GM23338 (cell line): ENCODE measurements at regions not wholly inside any gene's neighbourhood (a gene's known extent, or its start where the extent isn't known, plus 50 kb on each side); places are given as distances from the start of the nearest gene placed in this dataset.
A peak's percentile ranks its signal among the peaks of the same experiment; 100 is the strongest.

Experiments used
- ATAC-seq: fragments of 200-7000 bp; cut with Tn5 transposase; 3 replicates; pipeline ENCODE4 v1.9.1; 2020
- DNase-seq: peaks from one replicate; pipeline ENCODE4 v3.0.0-alpha.2; 2015; ENCODE audit warnings: low spot score
- H2AFZ ChIP-seq: fragments of 200-600 bp; sonication (generic); 2 replicates; pipeline ENCODE4 v1.8.0; 2016; ENCODE audit warnings: antibody characterized with exemption, mild to moderate bottlenecking, moderate library complexity
- H3F3A ChIP-seq: fragments of 200-600 bp; sonication (generic); replicated peaks from 2 replicates; pipeline ENCODE4 v1.8.0; 2017; ENCODE audit warnings: antibody characterized with exemption, mixed run types, low read depth
- H3K27ac ChIP-seq: fragments of 200-600 bp; sonication (generic); 2 replicates; pipeline ENCODE4 v1.6.1; 2016; ENCODE audit warnings: low read depth
- H3K27me3 ChIP-seq: fragments of 200-600 bp; sonication (generic); 2 replicates; pipeline ENCODE4 v1.8.0; 2016; ENCODE audit warnings: mild to moderate bottlenecking, mixed run types, moderate library complexity; ENCODE audit not compliant: insufficient read depth
- H3K36me3 ChIP-seq: fragments of 200-600 bp; sonication (generic); 2 replicates; pipeline ENCODE4 v1.8.0; 2016; ENCODE audit warnings: mild to moderate bottlenecking; ENCODE audit not compliant: insufficient read depth
- H3K4me1 ChIP-seq: fragments of 200-600 bp; sonication (generic); 2 replicates; pipeline ENCODE4 v1.8.0; 2016; ENCODE audit warnings: mild to moderate bottlenecking, moderate library complexity; ENCODE audit not compliant: insufficient read depth
- H3K4me2 ChIP-seq: fragments of 200-600 bp; sonication (generic); 2 replicates; pipeline ENCODE4 v1.7.1; 2017; ENCODE audit warnings: mixed run types
- H3K4me3 ChIP-seq: fragments of 200-600 bp; sonication (generic); 2 replicates; pipeline ENCODE4 v1.6.1; 2016; ENCODE audit warnings: mixed run types
- H3K79me2 ChIP-seq: fragments of 200-600 bp; sonication (generic); replicated peaks from 2 replicates; pipeline ENCODE4 v1.8.0; 2017; ENCODE audit warnings: mild to moderate bottlenecking; ENCODE audit not compliant: insufficient read depth
- H3K9me2 ChIP-seq: fragments of 200-600 bp; sonication (generic); 2 replicates; pipeline ENCODE4 v1.8.0; 2017; ENCODE audit not compliant: insufficient read depth
- H4K20me1 ChIP-seq: fragments of 200-600 bp; sonication (generic); replicated peaks from 2 replicates; pipeline ENCODE4 v1.8.0; 2017; ENCODE audit warnings: mild to moderate bottlenecking; ENCODE audit not compliant: insufficient read depth
- H3K27ac Mint-ChIP-seq: 2 replicates; pipeline ENCODE4 v1.8.0; 2020; ENCODE audit warnings: inconsistent platforms, mild to moderate bottlenecking, moderate library complexity, mixed read lengths
- H3K27me3 Mint-ChIP-seq: 3 replicates; pipeline ENCODE4 v1.8.0; 2022; ENCODE audit warnings: low read depth, mild to moderate bottlenecking, moderate library complexity, mixed read lengths, inconsistent platforms; ENCODE audit not compliant: insufficient read depth, poor library complexity
- H3K36me3 Mint-ChIP-seq: 3 replicates; pipeline ENCODE4 v1.8.0; 2021; ENCODE audit warnings: low read depth, mild to moderate bottlenecking, inconsistent platforms, moderate library complexity, mixed read lengths
- H3K4me1 Mint-ChIP-seq: 3 replicates; pipeline ENCODE4 v1.8.0; 2020; ENCODE audit warnings: mild to moderate bottlenecking, inconsistent platforms, mixed read lengths
- H3K4me3 Mint-ChIP-seq: 3 replicates; pipeline ENCODE4 v1.8.0; 2021; ENCODE audit warnings: moderate library complexity, mild to moderate bottlenecking, inconsistent platforms, mixed read lengths
- H3K9me3 Mint-ChIP-seq: 3 replicates; pipeline ENCODE4 v1.8.0; 2020; ENCODE audit warnings: moderate library complexity, mild to moderate bottlenecking, inconsistent platforms, mixed read lengths
- CREB1 ChIP-seq: fragments of 250-450 bp; sonication (Bioruptor Pico); IDR thresholded peaks from 2 replicates; pipeline ENCODE4 v1.5.0; 2020; ENCODE audit warnings: low read depth, mild to moderate bottlenecking, moderate library complexity
- EZH2 ChIP-seq: fragments of 200-600 bp; sonication (generic); IDR thresholded peaks from one replicate; pipeline ENCODE4 v1.8.0; 2017; ENCODE audit warnings: antibody characterized with exemption, mild to moderate bottlenecking, low read depth; ENCODE audit not compliant: unreplicated experiment
- EZH2phosphoT487 ChIP-seq: fragments of 200-600 bp; sonication (generic); IDR thresholded peaks from one replicate; pipeline ENCODE4 v1.8.1; 2018; ENCODE audit warnings: antibody characterized with exemption; ENCODE audit not compliant: unreplicated experiment
- JUNB ChIP-seq: IDR thresholded peaks from one replicate; pipeline ENCODE4 v1.6.1; 2016; ENCODE audit warnings: antibody characterized with exemption; ENCODE audit not compliant: unreplicated experiment
- NANOG ChIP-seq: IDR thresholded peaks from 2 replicates; pipeline ENCODE4 v1.6.1; 2016; ENCODE audit warnings: antibody characterized with exemption, borderline replicate concordance
- POLR2AphosphoS5 ChIP-seq: IDR thresholded peaks from 2 replicates; pipeline ENCODE4 v1.6.1; 2016; ENCODE audit warnings: antibody characterized with exemption, low read depth
- STAT1 ChIP-seq: IDR thresholded peaks from one replicate; pipeline ENCODE4 v1.6.1; 2016; ENCODE audit warnings: antibody characterized with exemption; ENCODE audit not compliant: unreplicated experiment
- ZNF114 ChIP-seq: fragments of 250-450 bp; sonication (Bioruptor Pico); IDR thresholded peaks from 2 replicates; pipeline ENCODE4 v1.5.0; 2020; ENCODE audit warnings: mild to moderate bottlenecking, moderate library complexity
- ZNF331 ChIP-seq: fragments of 250-450 bp; sonication (Bioruptor Pico); IDR thresholded peaks from 2 replicates; pipeline ENCODE4 v1.5.0; 2020; ENCODE audit warnings: low read depth, mild to moderate bottlenecking, moderate library complexity
- TF ChIP-seq, protein P1 (sequence below): fragments of 250-450 bp; sonication (Bioruptor Pico); IDR thresholded peaks from 2 replicates; pipeline ENCODE4 v1.5.0; 2020; ENCODE audit warnings: mild to moderate bottlenecking, moderate library complexity
- TF ChIP-seq, protein P2 (sequence below): IDR thresholded peaks from 2 replicates; pipeline ENCODE4 v1.6.1; 2016; ENCODE audit warnings: antibody characterized with exemption
- TF ChIP-seq, protein P3 (sequence below), 2 experiments: fragments of 200-600 bp in 1 of 2; sonication (generic) in 1 of 2; conservative IDR thresholded peaks; 2 replicates each; pipeline versions ENCODE4 v1.5.1 to v1.6.1; 2016 to 2017; ENCODE audit warnings: antibody characterized with exemption in 2 of 2, low read depth in 2 of 2, mild to moderate bottlenecking in 2 of 2, moderate library complexity in 1 of 2
- TF ChIP-seq, protein P4 (sequence below): IDR thresholded peaks from one replicate; pipeline ENCODE4 v1.6.1; 2018; ENCODE audit warnings: antibody characterized with exemption; ENCODE audit not compliant: unreplicated experiment

DNA sequence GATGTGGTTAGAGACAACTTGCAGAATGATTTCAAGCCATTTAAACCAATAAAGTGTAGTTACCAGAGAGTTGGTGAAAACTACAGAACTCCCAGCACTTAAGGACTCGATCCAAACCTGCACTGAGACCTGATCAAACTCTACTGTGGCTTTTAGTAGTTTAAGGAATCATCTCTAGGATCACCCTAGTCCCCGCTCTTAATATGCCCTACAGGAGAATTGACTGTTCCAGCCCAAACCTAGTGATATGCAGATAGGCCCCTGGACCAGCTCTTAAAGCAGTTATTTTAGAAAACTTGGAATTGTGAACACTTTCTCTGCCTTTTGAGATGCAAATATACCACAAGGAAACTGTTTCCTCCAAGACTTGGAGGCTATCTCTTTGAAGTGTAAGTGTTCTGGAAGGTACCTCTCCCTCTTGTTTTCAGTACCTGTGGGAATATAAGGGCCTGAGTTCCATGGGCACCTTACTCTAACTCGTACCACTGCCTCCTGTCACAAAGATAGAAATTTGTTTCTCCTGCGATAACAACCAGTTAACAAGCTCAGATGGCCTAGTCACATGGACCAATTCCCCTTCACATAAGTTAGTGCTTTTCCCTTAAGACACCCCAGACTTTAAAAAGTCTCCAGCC lies 1367.2 kb upstream of the SLC39A10 start:
- H3K9me3 Mint-ChIP-seq: no peaks in the 10 kb centered on the region
- H3K36me3 Mint-ChIP-seq: no peaks in the 10 kb centered on the region
- DNase-seq (peak; percentile 31), ATAC-seq (peak; percentile 63)
- peak overlapping the region; percentile 23; the same call in 1 of the 2 replicates for H2AFZ ChIP-seq
- no peaks in the 10 kb centered on the region for H3K27me3 ChIP-seq
- H3K4me1 ChIP-seq: peaks cover 18% of the 10 kb centered on the region
- TF ChIP-seq, protein P1, sequence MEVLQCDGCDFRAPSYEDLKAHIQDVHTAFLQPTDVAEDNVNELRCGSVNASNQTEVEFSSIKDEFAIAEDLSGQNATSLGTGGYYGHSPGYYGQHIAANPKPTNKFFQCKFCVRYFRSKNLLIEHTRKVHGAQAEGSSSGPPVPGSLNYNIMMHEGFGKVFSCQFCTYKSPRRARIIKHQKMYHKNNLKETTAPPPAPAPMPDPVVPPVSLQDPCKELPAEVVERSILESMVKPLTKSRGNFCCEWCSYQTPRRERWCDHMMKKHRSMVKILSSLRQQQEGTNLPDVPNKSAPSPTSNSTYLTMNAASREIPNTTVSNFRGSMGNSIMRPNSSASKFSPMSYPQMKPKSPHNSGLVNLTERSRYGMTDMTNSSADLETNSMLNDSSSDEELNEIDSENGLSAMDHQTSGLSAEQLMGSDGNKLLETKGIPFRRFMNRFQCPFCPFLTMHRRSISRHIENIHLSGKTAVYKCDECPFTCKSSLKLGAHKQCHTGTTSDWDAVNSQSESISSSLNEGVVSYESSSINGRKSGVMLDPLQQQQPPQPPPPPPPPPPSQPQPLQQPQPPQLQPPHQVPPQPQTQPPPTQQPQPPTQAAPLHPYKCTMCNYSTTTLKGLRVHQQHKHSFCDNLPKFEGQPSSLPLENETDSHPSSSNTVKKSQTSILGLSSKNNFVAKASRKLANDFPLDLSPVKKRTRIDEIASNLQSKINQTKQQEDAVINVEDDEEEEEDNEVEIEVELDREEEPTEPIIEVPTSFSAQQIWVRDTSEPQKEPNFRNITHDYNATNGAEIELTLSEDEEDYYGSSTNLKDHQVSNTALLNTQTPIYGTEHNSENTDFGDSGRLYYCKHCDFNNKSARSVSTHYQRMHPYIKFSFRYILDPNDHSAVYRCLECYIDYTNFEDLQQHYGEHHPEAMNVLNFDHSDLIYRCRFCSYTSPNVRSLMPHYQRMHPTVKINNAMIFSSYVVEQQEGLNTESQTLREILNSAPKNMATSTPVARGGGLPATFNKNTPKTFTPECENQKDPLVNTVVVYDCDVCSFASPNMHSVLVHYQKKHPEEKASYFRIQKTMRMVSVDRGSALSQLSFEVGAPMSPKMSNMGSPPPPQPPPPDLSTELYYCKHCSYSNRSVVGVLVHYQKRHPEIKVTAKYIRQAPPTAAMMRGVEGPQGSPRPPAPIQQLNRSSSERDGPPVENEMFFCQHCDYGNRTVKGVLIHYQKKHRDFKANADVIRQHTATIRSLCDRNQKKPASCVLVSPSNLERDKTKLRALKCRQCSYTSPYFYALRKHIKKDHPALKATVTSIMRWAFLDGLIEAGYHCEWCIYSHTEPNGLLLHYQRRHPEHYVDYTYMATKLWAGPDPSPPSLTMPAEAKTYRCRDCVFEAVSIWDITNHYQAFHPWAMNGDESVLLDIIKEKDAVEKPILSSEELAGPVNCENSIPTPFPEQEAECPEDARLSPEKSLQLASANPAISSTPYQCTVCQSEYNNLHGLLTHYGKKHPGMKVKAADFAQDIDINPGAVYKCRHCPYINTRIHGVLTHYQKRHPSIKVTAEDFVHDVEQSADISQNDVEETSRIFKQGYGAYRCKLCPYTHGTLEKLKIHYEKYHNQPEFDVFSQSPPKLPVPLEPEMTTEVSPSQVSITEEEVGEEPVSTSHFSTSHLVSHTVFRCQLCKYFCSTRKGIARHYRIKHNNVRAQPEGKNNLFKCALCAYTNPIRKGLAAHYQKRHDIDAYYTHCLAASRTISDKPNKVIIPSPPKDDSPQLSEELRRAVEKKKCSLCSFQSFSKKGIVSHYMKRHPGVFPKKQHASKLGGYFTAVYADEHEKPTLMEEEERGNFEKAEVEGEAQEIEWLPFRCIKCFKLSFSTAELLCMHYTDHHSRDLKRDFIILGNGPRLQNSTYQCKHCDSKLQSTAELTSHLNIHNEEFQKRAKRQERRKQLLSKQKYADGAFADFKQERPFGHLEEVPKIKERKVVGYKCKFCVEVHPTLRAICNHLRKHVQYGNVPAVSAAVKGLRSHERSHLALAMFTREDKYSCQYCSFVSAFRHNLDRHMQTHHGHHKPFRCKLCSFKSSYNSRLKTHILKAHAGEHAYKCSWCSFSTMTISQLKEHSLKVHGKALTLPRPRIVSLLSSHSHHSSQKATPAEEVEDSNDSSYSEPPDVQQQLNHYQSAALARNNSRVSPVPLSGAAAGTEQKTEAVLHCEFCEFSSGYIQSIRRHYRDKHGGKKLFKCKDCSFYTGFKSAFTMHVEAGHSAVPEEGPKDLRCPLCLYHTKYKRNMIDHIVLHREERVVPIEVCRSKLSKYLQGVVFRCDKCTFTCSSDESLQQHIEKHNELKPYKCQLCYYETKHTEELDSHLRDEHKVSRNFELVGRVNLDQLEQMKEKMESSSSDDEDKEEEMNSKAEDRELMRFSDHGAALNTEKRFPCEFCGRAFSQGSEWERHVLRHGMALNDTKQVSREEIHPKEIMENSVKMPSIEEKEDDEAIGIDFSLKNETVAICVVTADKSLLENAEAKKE (CRISPR knock-in tag): no peak
- TF ChIP-seq NANOG (no peak), POLR2AphosphoS5 (no peak), EZH2phosphoT487 (no peak), CREB1 (CRISPR knock-in tag) (no peak), ZNF114 (CRISPR knock-in tag) (no peak), STAT1 (no peak), EZH2 (no peak), ZNF331 (no peak), JUNB (no peak)
- TF ChIP-seq, protein P2, sequence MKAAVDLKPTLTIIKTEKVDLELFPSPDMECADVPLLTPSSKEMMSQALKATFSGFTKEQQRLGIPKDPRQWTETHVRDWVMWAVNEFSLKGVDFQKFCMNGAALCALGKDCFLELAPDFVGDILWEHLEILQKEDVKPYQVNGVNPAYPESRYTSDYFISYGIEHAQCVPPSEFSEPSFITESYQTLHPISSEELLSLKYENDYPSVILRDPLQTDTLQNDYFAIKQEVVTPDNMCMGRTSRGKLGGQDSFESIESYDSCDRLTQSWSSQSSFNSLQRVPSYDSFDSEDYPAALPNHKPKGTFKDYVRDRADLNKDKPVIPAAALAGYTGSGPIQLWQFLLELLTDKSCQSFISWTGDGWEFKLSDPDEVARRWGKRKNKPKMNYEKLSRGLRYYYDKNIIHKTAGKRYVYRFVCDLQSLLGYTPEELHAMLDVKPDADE: no peak
- TF ChIP-seq, protein P3, sequence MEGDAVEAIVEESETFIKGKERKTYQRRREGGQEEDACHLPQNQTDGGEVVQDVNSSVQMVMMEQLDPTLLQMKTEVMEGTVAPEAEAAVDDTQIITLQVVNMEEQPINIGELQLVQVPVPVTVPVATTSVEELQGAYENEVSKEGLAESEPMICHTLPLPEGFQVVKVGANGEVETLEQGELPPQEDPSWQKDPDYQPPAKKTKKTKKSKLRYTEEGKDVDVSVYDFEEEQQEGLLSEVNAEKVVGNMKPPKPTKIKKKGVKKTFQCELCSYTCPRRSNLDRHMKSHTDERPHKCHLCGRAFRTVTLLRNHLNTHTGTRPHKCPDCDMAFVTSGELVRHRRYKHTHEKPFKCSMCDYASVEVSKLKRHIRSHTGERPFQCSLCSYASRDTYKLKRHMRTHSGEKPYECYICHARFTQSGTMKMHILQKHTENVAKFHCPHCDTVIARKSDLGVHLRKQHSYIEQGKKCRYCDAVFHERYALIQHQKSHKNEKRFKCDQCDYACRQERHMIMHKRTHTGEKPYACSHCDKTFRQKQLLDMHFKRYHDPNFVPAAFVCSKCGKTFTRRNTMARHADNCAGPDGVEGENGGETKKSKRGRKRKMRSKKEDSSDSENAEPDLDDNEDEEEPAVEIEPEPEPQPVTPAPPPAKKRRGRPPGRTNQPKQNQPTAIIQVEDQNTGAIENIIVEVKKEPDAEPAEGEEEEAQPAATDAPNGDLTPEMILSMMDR (conservative IDR thresholded peaks at IDR 0.05; ENCODE audit: low read depth in 2 of 2): no peak
- TF ChIP-seq, protein P4, sequence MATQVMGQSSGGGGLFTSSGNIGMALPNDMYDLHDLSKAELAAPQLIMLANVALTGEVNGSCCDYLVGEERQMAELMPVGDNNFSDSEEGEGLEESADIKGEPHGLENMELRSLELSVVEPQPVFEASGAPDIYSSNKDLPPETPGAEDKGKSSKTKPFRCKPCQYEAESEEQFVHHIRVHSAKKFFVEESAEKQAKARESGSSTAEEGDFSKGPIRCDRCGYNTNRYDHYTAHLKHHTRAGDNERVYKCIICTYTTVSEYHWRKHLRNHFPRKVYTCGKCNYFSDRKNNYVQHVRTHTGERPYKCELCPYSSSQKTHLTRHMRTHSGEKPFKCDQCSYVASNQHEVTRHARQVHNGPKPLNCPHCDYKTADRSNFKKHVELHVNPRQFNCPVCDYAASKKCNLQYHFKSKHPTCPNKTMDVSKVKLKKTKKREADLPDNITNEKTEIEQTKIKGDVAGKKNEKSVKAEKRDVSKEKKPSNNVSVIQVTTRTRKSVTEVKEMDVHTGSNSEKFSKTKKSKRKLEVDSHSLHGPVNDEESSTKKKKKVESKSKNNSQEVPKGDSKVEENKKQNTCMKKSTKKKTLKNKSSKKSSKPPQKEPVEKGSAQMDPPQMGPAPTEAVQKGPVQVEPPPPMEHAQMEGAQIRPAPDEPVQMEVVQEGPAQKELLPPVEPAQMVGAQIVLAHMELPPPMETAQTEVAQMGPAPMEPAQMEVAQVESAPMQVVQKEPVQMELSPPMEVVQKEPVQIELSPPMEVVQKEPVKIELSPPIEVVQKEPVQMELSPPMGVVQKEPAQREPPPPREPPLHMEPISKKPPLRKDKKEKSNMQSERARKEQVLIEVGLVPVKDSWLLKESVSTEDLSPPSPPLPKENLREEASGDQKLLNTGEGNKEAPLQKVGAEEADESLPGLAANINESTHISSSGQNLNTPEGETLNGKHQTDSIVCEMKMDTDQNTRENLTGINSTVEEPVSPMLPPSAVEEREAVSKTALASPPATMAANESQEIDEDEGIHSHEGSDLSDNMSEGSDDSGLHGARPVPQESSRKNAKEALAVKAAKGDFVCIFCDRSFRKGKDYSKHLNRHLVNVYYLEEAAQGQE: no peak
- peak overlapping the region; percentile 49; the same call in 1 of the 2 replicates for H3K4me2 ChIP-seq
- no peak overlapping the region for H3K4me3 Mint-ChIP-seq
- H3K4me1 Mint-ChIP-seq: peaks cover 17% of the 10 kb centered on the region
- H3F3A ChIP-seq: no peaks in the 10 kb centered on the region
- H3K79me2 ChIP-seq: no peaks in the 10 kb centered on the region
- peaks cover 3% of the 10 kb centered on the region for H3K27me3 Mint-ChIP-seq
- H4K20me1 ChIP-seq: no peaks in the 10 kb centered on the region
- H3K9me2 ChIP-seq: no peaks in the 10 kb centered on the region
- H3K4me3 ChIP-seq: no peak overlapping the region
- no peak overlapping the region for H3K27ac ChIP-seq
- H3K27ac Mint-ChIP-seq: no peak overlapping the region
- no peaks in the 10 kb centered on the region for H3K36me3 ChIP-seq
